GM18951 (cell line): ENCODE measurements at regions not wholly inside any gene's neighbourhood (a gene's known extent, or its start where the extent isn't known, plus 50 kb on each side); places are given as distances from the start of the nearest gene placed in this dataset.

Experiments
- POLR2A ChIP-seq: IDR thresholded peaks from 4 replicates; pipeline ENCODE4 v1.6.1; 2011; ENCODE audit warnings: mild to moderate bottlenecking; ENCODE audit not compliant: insufficient read length, insufficient read depth; ENCODE audit errors: extremely low read depth
- in situ Hi-C: fragments of 300-500 bp; cut with MboI; formaldehyde crosslinking; loops from one replicate; pipeline ENCODE4 v1.12.0; 2022; ENCODE audit warnings: low sequenced_read_pairs, mixed read lengths, inconsistent platforms; ENCODE audit not compliant: unreplicated experiment

DNA sequence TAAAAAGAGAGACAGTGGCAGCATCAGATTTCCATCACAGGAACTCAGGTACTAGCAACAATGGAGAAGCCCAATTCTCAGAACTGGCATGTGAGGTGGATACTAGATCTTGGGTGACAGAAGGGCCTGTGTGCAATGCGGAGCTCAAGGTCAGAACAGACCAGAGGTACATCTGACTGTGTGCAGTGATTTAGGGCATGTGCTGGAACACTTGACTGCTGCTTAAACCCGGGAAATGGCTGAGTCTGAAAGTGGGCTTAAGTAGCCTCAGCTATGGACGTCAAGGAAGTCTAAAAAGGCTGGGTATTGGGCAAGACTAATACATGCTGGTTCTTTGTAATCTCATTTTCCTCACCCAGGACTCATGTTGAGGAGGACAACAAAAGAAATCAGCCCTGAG lies 182.2 kb downstream of the LACC1 start:
- TF ChIP-seq POLR2A: no peak
- in situ Hi-C loops: no loop called here

GRCh38 chr13:44063467-44063866 lies 183.8 kb downstream of the LACC1 start:
- in situ Hi-C loops: no loop called here
- no peak for TF ChIP-seq POLR2A

DNA sequence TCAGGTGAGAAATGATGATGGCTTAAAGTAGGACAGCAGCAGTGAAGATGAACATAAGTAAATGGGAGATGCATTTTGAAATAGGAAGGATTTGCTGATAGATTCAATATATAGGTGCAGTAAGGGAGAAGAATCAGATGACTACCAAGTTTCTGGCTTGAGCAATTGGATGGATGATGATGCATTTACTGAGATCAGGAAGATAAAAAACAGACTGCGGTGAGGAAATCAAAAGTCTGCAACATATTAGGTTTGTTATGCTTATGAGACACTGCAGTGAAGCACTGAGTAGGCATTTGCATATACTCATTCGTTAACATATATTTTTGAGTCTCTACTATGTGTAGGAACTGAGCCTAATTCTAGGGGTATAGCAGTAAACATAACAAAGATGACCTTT lies 184.2 kb downstream of the LACC1 start:
- no peak for TF ChIP-seq POLR2A
- in situ Hi-C loops: no loop called here

GRCh38 chr13:44064357-44064756 lies 184.7 kb downstream of the LACC1 start:
- in situ Hi-C loops: no loop called here

GRCh38 chr13:44068169-44068568 lies 188.5 kb downstream of the LACC1 start:
- in situ Hi-C loops: no loop called here
- no peak for TF ChIP-seq POLR2A

More at GRCh38 chr13:44064357-44064756, 184.7 kb downstream of the LACC1 start:
- TF ChIP-seq POLR2A: no peak

- in situ Hi-C loops: no loop called here
These were observed 189.0 kb downstream of the LACC1 start for GRCh38 chr13:44068737-44069136.

GRCh38 chr13:44072536-44072935 lies 192.8 kb downstream of the LACC1 start:
- in situ Hi-C loops: no loop called here

More at GRCh38 chr13:44068737-44069136, 189.0 kb downstream of the LACC1 start:
- no peak for TF ChIP-seq POLR2A

DNA sequence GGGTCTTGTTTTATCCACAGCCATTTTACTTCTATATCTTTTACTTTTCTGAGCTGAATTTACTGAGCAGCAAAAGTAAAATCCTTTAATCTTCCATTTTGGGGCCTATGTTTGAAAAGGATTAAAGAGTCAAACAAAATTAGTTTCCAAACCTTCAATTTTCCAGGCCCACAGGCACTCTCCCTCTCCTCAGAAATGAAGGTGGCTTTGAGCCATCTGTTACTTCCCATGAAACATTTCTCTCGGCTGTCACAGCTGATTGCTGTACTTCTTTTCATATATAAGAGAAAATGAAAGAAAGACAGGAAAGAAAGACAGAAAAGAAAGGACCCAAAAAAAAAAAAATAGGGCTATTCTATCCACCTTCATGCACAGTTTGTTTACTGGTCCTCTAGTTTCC lies 194.9 kb downstream of the LACC1 start:
- TF ChIP-seq POLR2A: no peak
- in situ Hi-C loops: no loop called here

More at GRCh38 chr13:44072536-44072935, 192.8 kb downstream of the LACC1 start:
- TF ChIP-seq POLR2A: no peak

DNA sequence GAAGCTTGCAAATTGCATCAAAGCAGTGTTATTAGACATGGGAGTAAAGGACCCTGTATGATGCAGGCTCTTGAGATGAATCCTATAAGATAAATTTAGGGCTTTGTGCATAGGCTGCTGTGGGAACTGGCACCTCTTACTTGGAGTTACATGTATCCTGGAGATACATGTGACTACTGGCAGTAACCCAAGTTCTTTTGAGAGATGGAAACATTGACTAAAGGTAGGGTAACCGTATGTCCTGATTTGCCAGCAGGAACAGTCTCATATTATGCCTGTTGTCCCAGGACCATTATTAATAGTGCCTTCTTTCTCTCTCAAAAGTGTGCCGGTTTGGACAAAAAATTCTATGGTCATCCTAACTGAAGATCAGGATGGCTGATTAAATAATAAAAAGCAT lies 195.4 kb downstream of the LACC1 start:
- TF ChIP-seq POLR2A: no peak
- in situ Hi-C loops: no loop called here

- no peak for TF ChIP-seq POLR2A
- in situ Hi-C loops: no loop called here
These were observed 199.2 kb downstream of the LACC1 start for GRCh38 chr13:44078806-44079376.

GRCh38 chr13:44079413-44080205 lies 199.9 kb downstream of the LACC1 start:
- no peak for TF ChIP-seq POLR2A
- in situ Hi-C loops: no loop called here

DNA sequence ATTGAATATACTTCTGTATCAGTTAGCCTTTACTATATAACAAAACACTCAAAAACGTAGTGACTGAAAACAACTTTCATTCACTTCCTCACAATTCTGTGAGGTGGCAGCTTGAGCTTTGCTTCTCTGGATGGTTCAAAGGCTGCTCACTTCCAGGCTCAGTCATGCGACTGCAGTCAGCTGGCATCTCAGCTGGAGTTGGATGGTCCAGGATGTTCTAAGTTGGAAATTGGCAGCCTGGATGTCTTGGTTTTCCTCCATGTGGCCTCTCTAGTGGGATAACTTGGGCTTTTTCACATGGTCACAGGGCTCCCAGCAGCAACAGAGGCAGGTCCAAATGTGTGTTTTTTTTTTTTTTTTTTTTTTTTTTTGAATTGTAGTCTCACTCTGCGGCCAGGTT lies 204.4 kb downstream of the LACC1 start:
- in situ Hi-C loops: no loop called here
- TF ChIP-seq POLR2A: no peak

DNA sequence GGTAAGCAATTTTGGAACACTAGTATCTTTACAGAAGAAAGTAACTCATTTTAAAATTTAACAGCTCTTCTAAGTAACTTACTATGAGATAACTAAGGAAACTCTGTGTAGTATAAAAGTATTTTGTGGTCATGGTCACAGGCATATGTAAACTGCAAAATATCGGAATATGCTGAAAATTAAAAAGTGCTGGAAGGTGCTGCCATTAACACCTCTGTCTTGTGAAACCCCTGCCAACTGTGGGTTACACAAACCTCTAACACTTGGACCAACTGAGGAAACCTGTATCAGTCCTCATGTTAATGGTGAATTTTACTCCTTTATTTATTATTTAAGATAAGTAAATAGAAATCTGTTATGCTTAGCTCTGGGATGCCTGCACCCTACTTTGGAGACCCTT lies 206.7 kb downstream of the LACC1 start:
- no peak for TF ChIP-seq POLR2A
- in situ Hi-C loops: no loop called here

- TF ChIP-seq POLR2A: no peak
These were observed 208.7 kb downstream of the LACC1 start for GRCh38 chr13:44088411-44088810.

More at GRCh38 chr13:44088411-44088810, 208.7 kb downstream of the LACC1 start:
- in situ Hi-C loops: no loop called here
